HEK293 (cell line): ENCODE measurements at regions not wholly inside any gene's neighbourhood (a gene's known extent, or its start where the extent isn't known, plus 50 kb on each side); places are given as distances from the start of the nearest gene placed in this dataset.

Experiments used
- SETDB1 ChIP-seq: IDR thresholded peaks from one replicate; pipeline ENCODE4 v1.6.1; 2017; ENCODE audit warnings: mild to moderate bottlenecking, low read length, moderate library complexity, mixed read lengths; ENCODE audit not compliant: insufficient read length
- TCF7L2 ChIP-seq: IDR thresholded peaks from 2 replicates; pipeline ENCODE4 v1.6.1; 2011; ENCODE audit warnings: low read depth, mild to moderate bottlenecking, inconsistent platforms, low read length, moderate library complexity, borderline replicate concordance
- YY1 ChIP-seq: fragments of 450-650 bp; formaldehyde crosslinking; IDR thresholded peaks from 2 replicates; pipeline ENCODE4 v1.5.1; 2018; ENCODE audit warnings: missing biosample characterization, missing genetic modification characterization
- ZBTB21 ChIP-seq: fragments of 450-650 bp; formaldehyde crosslinking; IDR thresholded peaks from 2 replicates; pipeline ENCODE4 v1.5.1; 2017; ENCODE audit warnings: missing biosample characterization, missing genetic modification characterization
- ZNF324 ChIP-seq: fragments of 450-650 bp; formaldehyde crosslinking; IDR thresholded peaks from 2 replicates; pipeline ENCODE4 v1.5.1; 2016; ENCODE audit warnings: missing biosample characterization, missing genetic modification characterization
- ZNF600 ChIP-seq: fragments of 450-650 bp; formaldehyde crosslinking; IDR thresholded peaks from 2 replicates; pipeline ENCODE4 v1.5.1; 2016; ENCODE audit warnings: missing biosample characterization, missing genetic modification characterization
- ZNF785 ChIP-seq: fragments of 450-650 bp; formaldehyde crosslinking; IDR thresholded peaks from 2 replicates; pipeline ENCODE4 v1.5.1; 2016; ENCODE audit warnings: missing biosample characterization, missing genetic modification characterization
- ZNF837 ChIP-seq: fragments of 450-650 bp; formaldehyde crosslinking; IDR thresholded peaks from 2 replicates; pipeline ENCODE4 v1.5.1; 2016; ENCODE audit warnings: missing biosample characterization, missing genetic modification characterization
- TF ChIP-seq, protein P1 (sequence below): fragments of 450-650 bp; formaldehyde crosslinking; IDR thresholded peaks from 2 replicates; pipeline ENCODE4 v1.5.1; 2016; ENCODE audit warnings: missing biosample characterization, missing genetic modification characterization
- TF ChIP-seq, protein P2 (sequence below): fragments of 450-650 bp; formaldehyde crosslinking; IDR thresholded peaks from 2 replicates; pipeline ENCODE4 v1.5.1; 2016; ENCODE audit warnings: missing biosample characterization, missing genetic modification characterization

DNA sequence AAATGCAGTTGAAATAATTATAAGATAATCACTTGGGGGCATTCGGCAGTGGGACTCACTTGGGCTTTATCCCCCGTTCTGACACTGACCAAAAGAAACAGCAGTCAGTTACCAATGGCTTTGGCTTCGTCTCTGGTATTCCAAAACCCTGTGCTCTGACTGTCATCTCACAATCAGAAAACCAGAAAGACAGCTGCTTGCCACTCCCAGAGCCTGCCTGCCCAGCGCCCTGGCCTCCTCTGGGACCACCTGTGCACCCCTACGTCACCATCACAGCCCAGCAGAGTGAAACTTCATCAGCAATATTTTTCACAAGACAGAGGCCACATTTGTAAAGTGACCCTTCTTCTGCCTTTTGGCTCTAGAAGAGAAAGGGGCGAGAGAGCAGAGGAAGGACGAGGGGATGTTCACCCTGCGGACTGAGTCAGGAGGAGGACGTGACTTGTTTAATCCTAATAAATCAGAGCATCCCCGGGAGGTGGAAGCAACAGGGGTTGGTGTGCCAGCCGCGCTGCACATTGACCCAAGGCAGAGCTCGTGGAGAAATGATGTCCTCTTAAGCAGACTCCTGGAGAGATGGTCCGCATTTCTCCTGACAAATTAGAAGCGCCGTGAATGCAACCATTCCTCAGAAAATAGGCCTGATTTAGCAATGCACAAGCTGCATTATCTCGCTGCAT, 397.8 kb upstream of the ZNF507 start:
- no peak for TF ChIP-seq TCF7L2
- TF ChIP-seq, protein P1, sequence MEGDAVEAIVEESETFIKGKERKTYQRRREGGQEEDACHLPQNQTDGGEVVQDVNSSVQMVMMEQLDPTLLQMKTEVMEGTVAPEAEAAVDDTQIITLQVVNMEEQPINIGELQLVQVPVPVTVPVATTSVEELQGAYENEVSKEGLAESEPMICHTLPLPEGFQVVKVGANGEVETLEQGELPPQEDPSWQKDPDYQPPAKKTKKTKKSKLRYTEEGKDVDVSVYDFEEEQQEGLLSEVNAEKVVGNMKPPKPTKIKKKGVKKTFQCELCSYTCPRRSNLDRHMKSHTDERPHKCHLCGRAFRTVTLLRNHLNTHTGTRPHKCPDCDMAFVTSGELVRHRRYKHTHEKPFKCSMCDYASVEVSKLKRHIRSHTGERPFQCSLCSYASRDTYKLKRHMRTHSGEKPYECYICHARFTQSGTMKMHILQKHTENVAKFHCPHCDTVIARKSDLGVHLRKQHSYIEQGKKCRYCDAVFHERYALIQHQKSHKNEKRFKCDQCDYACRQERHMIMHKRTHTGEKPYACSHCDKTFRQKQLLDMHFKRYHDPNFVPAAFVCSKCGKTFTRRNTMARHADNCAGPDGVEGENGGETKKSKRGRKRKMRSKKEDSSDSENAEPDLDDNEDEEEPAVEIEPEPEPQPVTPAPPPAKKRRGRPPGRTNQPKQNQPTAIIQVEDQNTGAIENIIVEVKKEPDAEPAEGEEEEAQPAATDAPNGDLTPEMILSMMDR (tag by site-specific recombination) = no peak
- no peak for TF ChIP-seq ZNF785
- no peak for TF ChIP-seq ZNF324 (tag by site-specific recombination)
- TF ChIP-seq YY1 = no peak
- TF ChIP-seq SETDB1 = no peak
- no peak for TF ChIP-seq ZNF837
- TF ChIP-seq, protein P2, sequence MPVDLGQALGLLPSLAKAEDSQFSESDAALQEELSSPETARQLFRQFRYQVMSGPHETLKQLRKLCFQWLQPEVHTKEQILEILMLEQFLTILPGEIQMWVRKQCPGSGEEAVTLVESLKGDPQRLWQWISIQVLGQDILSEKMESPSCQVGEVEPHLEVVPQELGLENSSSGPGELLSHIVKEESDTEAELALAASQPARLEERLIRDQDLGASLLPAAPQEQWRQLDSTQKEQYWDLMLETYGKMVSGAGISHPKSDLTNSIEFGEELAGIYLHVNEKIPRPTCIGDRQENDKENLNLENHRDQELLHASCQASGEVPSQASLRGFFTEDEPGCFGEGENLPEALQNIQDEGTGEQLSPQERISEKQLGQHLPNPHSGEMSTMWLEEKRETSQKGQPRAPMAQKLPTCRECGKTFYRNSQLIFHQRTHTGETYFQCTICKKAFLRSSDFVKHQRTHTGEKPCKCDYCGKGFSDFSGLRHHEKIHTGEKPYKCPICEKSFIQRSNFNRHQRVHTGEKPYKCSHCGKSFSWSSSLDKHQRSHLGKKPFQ (tag by site-specific recombination) = no peak
- TF ChIP-seq ZNF600 = no peak
- TF ChIP-seq ZBTB21 (tag by site-specific recombination) = no peak
